Upper lobe of left lung (tissue), 6 donors: ENCODE measurements at regions not wholly inside any gene's neighbourhood (a gene's known extent, or its start where the extent isn't known, plus 50 kb on each side); places are given as distances from the start of the nearest gene placed in this dataset.
A peak's percentile ranks its signal among the peaks of the same experiment; 100 is the strongest.

Source experiments
- ATAC-seq, 2 donors: fragments of 200-7000 bp; cut with Tn5 transposase; one replicate each; pipeline ENCODE4 v1.9.1; 2022; ENCODE audit warnings: mild to moderate bottlenecking in 2 of 2, moderate library complexity in 2 of 2; ENCODE audit not compliant: low FRiP score in 2 of 2
- DNase-seq, 2 donors: peaks; one replicate each; pipeline ENCODE4 v3.0.0-alpha.2; 2019 to 2020
- H3K27ac ChIP-seq, 4 donors: fragments of 200-600 bp; sonication (generic); one replicate each; pipeline ENCODE4 v1.5.1; 2016 to 2019
- H3K27me3 ChIP-seq, 4 donors: fragments of 200-600 bp; sonication (generic); one replicate each; pipeline ENCODE4 v1.5.1; 2017 to 2019
- H3K36me3 ChIP-seq, 4 donors: fragments of 200-600 bp; sonication (generic); one replicate each; pipeline ENCODE4 v1.5.1; 2016 to 2019
- H3K4me1 ChIP-seq, 4 donors: fragments of 200-600 bp; sonication (generic); one replicate each; pipeline ENCODE4 v1.5.1; 2018 to 2019
- H3K4me3 ChIP-seq, 4 donors: fragments of 200-600 bp; sonication (generic); one replicate each; pipeline ENCODE4 v1.5.1; 2017 to 2019; ENCODE audit warnings: mild to moderate bottlenecking in 2 of 4, moderate library complexity in 1 of 4
- H3K9me3 ChIP-seq, 4 donors: fragments of 200-600 bp; sonication (generic); one replicate each; pipeline ENCODE4 v1.5.1; 2018 to 2019
- CTCF ChIP-seq, 6 experiments: fragments of 450-650 bp in 4 of 6; fragments of 200-600 bp in 2 of 6; sonication (generic) in 2 of 6; IDR thresholded peaks; one replicate each; pipeline ENCODE4 v1.5.1; 2016 to 2019; ENCODE audit warnings: antibody characterized with exemption in 6 of 6
- EP300 ChIP-seq, 4 donors: sonication (generic); formaldehyde crosslinking; IDR thresholded peaks; one replicate each; pipeline ENCODE4 v1.5.1; 2017; ENCODE audit warnings: antibody characterized with exemption in 4 of 4, control low read depth in 2 of 4
- POLR2A ChIP-seq, 4 donors: fragments of 450-650 bp; IDR thresholded peaks; one replicate each; pipeline ENCODE4 v1.5.1; 2016 to 2017; ENCODE audit warnings: antibody characterized with exemption in 4 of 4, mild to moderate bottlenecking in 2 of 4
- POLR2AphosphoS5 ChIP-seq, 2 donors: sonication (generic); formaldehyde crosslinking; IDR thresholded peaks; one replicate each; pipeline ENCODE4 v1.5.1; 2017; ENCODE audit warnings: antibody characterized with exemption in 2 of 2
- WGBS, 2 donors: methylation state at CpG; one replicate each; pipeline ENCODE4 v1.1.5; 2017 to 2018; 5-methylcytosine and 5-hydroxymethylcytosine counted together
- donor health status: DM: no; HTN: no; CAD: no; lungs with moderate emphysema.
- donor health status: DM: no; HTN: yes; CAD: no; lungs with severe emphysema.

GRCh38 chr3:176969066-176969465 is 228.2 kb downstream of the TBL1XR1 start:
- Histone ChIP-seq H3K4me1 (no peaks in the 10 kb centered on the region), H3K27me3 (no peaks in the 10 kb centered on the region), H3K4me3 (no peak overlapping the region), H3K27ac (no peak overlapping the region), H3K36me3 (no peaks in the 10 kb centered on the region), H3K9me3 (no peaks in the 10 kb centered on the region)
- DNase-seq = no peak
- 56 to 64% methylated on average over 1 of the region's 1 CpG for WGBS, 2 donors
- no peak for ATAC-seq
- no peak for TF ChIP-seq CTCF (IDR thresholded peaks at IDR 0.05)
- TF ChIP-seq POLR2AphosphoS5 (IDR thresholded peaks at IDR 0.05) = no peak
- no peak for TF ChIP-seq POLR2A (IDR thresholded peaks at IDR 0.05)
- TF ChIP-seq EP300 (IDR thresholded peaks at IDR 0.05) = no peak

- no peaks in the 10 kb centered on the region for H3K4me1 ChIP-seq
- H3K27ac ChIP-seq = no peak overlapping the region
- no peaks in the 10 kb centered on the region for H3K36me3 ChIP-seq
- no peaks in the 10 kb centered on the region for H3K27me3 ChIP-seq
- DNase-seq (no peak), ATAC-seq (no peak)
- H3K4me3 ChIP-seq = no peak overlapping the region
- TF ChIP-seq CTCF (IDR thresholded peaks at IDR 0.05) (no peak), POLR2AphosphoS5 (IDR thresholded peaks at IDR 0.05) (no peak), EP300 (IDR thresholded peaks at IDR 0.05) (no peak), POLR2A (IDR thresholded peaks at IDR 0.05) (no peak)
- H3K9me3 ChIP-seq = no peaks in the 10 kb centered on the region
- WGBS, 2 donors = 89 to 95% methylated on average over 2 of the region's 2 CpGs
Measured at GRCh38 chr3:176968631-176969030, 228.7 kb downstream of the TBL1XR1 start.

GRCh38 chr3:176967522-176967921 is 229.8 kb downstream of the TBL1XR1 start:
- Histone ChIP-seq H3K27me3 (no peaks in the 10 kb centered on the region), H3K4me1 (no peaks in the 10 kb centered on the region), H3K36me3 (no peaks in the 10 kb centered on the region), H3K27ac (no peak overlapping the region), H3K9me3 (no peaks in the 10 kb centered on the region), H3K4me3 (no peak overlapping the region)
- TF ChIP-seq EP300 (IDR thresholded peaks at IDR 0.05) = no peak
- TF ChIP-seq CTCF (IDR thresholded peaks at IDR 0.05) = no peak
- ATAC-seq = no peak
- 79 to 84% methylated on average over 3 of the region's 3 CpGs for WGBS, 2 donors
- DNase-seq = no peak

- no peaks in the 10 kb centered on the region for H3K36me3 ChIP-seq
- ATAC-seq (peak in 1 of 2 donors; percentile 54), DNase-seq (no peak)
- WGBS, 2 donors = 73 to 83% methylated on average over 5 of the region's 5 CpGs
- no peak overlapping the region for H3K27ac ChIP-seq
- no peak for TF ChIP-seq CTCF (IDR thresholded peaks at IDR 0.05)
- no peak for TF ChIP-seq POLR2AphosphoS5 (IDR thresholded peaks at IDR 0.05)
- TF ChIP-seq EP300 (IDR thresholded peaks at IDR 0.05) = no peak
- no peak for TF ChIP-seq POLR2A (IDR thresholded peaks at IDR 0.05)
- no peaks in the 10 kb centered on the region for H3K9me3 ChIP-seq
- H3K4me3 ChIP-seq = no peak overlapping the region
- no peaks in the 10 kb centered on the region for H3K4me1 ChIP-seq
- H3K27me3 ChIP-seq = no peaks in the 10 kb centered on the region
Measured at GRCh38 chr3:176964661-176965060, 232.6 kb downstream of the TBL1XR1 start.

GRCh38 chr3:176961916-176962315 is 235.4 kb downstream of the TBL1XR1 start:
- no peak for TF ChIP-seq CTCF (IDR thresholded peaks at IDR 0.05)
- no peak for TF ChIP-seq EP300 (IDR thresholded peaks at IDR 0.05)
- no peak for TF ChIP-seq POLR2AphosphoS5 (IDR thresholded peaks at IDR 0.05)
- Histone ChIP-seq H3K27me3 (no peaks in the 10 kb centered on the region), H3K4me1 (no peaks in the 10 kb centered on the region), H3K9me3 (no peaks in the 10 kb centered on the region), H3K36me3 (no peaks in the 10 kb centered on the region), H3K4me3 (no peak overlapping the region), H3K27ac (no peak overlapping the region)
- ATAC-seq = no peak
- 70 to 73% methylated on average over 2 of the region's 2 CpGs for WGBS, 2 donors
- no peak for DNase-seq
